ENCODE measurements at regions not wholly inside any gene's neighbourhood (a gene's known extent, or its start where the extent isn't known, plus 50 kb on each side); places are given as distances from the start of the nearest gene placed in this dataset.
A peak's percentile ranks its signal among the peaks of the same experiment; 100 is the strongest.

- Histone ChIP-seq H3K27me3 (peaks cover 0 to 8% of the 10 kb centered on the region in 2 donors), H3K27ac (peak overlapping the region in 1 of 4 donors; percentile 29), H3K4me1 (peaks cover 0 to 15% (median 0%) of the 10 kb centered on the region in 4 donors), H3K4me3 (no peak overlapping the region), H3K9me3 (peaks cover 0 to 27% (median 2%) of the 10 kb centered on the region in 4 donors), H3K36me3 (no peaks in the 10 kb centered on the region)
- DNase-seq (ENCODE audit: low spot score in 2 of 2): no peak
- 55 to 57% methylated on average over 7 to 8 of the region's 8 CpGs for WGBS, 2 donors
- TF ChIP-seq EP300 (IDR thresholded peaks at IDR 0.05) (no peak), CTCF (IDR thresholded peaks at IDR 0.05) (no peak), POLR2A (IDR thresholded peaks at IDR 0.05) (no peak)
Measured at GRCh38 chr16:86018941-86019340, 120.0 kb downstream of the IRF8 start.

- Histone ChIP-seq H3K36me3 (no peaks in the 10 kb centered on the region), H3K9me3 (peaks cover 0 to 33% (median 5%) of the 10 kb centered on the region in 4 donors), H3K27me3 (peaks cover 0 to 8% of the 10 kb centered on the region in 2 donors), H3K4me3 (no peak overlapping the region), H3K27ac (no peak overlapping the region), H3K4me1 (peaks cover 0 to 15% (median 0%) of the 10 kb centered on the region in 4 donors)
- WGBS, 2 donors: 64 to 65% methylated on average over 13 to 14 of the region's 14 CpGs
- TF ChIP-seq CTCF (IDR thresholded peaks at IDR 0.05) (no peak), EP300 (IDR thresholded peaks at IDR 0.05) (no peak), POLR2A (IDR thresholded peaks at IDR 0.05) (no peak)
- no peak for DNase-seq (ENCODE audit: low spot score in 2 of 2)
Measured at GRCh38 chr16:86019446-86020047, 120.6 kb downstream of the IRF8 start.

GRCh38 chr16:86020971-86021370 lies 122.0 kb downstream of the IRF8 start:
- Histone ChIP-seq H3K36me3 (no peaks in the 10 kb centered on the region), H3K9me3 (peaks cover 0 to 45% (median 6%) of the 10 kb centered on the region in 4 donors), H3K4me1 (peaks cover 0 to 15% (median 0%) of the 10 kb centered on the region in 4 donors), H3K4me3 (no peak overlapping the region), H3K27me3 (peaks cover 0 to 8% of the 10 kb centered on the region in 2 donors), H3K27ac (no peak overlapping the region)
- no peak for DNase-seq (ENCODE audit: low spot score in 2 of 2)
- TF ChIP-seq EP300 (IDR thresholded peaks at IDR 0.05): no peak
- no peak for TF ChIP-seq CTCF (IDR thresholded peaks at IDR 0.05)
- no peak for TF ChIP-seq POLR2A (IDR thresholded peaks at IDR 0.05)
- WGBS, 2 donors: 82 to 83% methylated on average over 7 of the region's 7 CpGs

GRCh38 chr16:86022381-86022960 lies 123.5 kb downstream of the IRF8 start:
- no peak overlapping the region for H3K4me3 ChIP-seq
- TF ChIP-seq CTCF (IDR thresholded peaks at IDR 0.05): no peak
- no peak for TF ChIP-seq POLR2A (IDR thresholded peaks at IDR 0.05)
- no peak for TF ChIP-seq EP300 (IDR thresholded peaks at IDR 0.05)

GRCh38 chr16:86024210-86024609 lies 125.2 kb downstream of the IRF8 start:
- Histone ChIP-seq H3K4me1 (no peaks in the 10 kb centered on the region), H3K27ac (no peak overlapping the region), H3K36me3 (no peaks in the 10 kb centered on the region), H3K4me3 (no peak overlapping the region), H3K9me3 (peaks cover 0 to 41% (median 6%) of the 10 kb centered on the region in 4 donors), H3K27me3 (no peaks in the 10 kb centered on the region)
- no peak for DNase-seq (ENCODE audit: low spot score in 2 of 2)
- no peak for TF ChIP-seq POLR2A (IDR thresholded peaks at IDR 0.05)
- TF ChIP-seq EP300 (IDR thresholded peaks at IDR 0.05): no peak
- TF ChIP-seq CTCF (IDR thresholded peaks at IDR 0.05): no peak

More at GRCh38 chr16:86022381-86022960, 123.5 kb downstream of the IRF8 start:
- Histone ChIP-seq H3K36me3 (no peaks in the 10 kb centered on the region), H3K9me3 (peaks cover 0 to 45% (median 6%) of the 10 kb centered on the region in 4 donors), H3K27me3 (peaks cover 0 to 8% of the 10 kb centered on the region in 2 donors), H3K27ac (no peak overlapping the region), H3K4me1 (peaks cover 0 to 15% (median 0%) of the 10 kb centered on the region in 4 donors)
- no peak for DNase-seq (ENCODE audit: low spot score in 2 of 2)
- 62 to 73% methylated on average over 5 to 7 of the region's 7 CpGs for WGBS, 2 donors

Measured in tibial nerve (tissue), 4 donors.